DND-41 (cell line): ENCODE measurements at regions not wholly inside any gene's neighbourhood (a gene's known extent, or its start where the extent isn't known, plus 50 kb on each side); places are given as distances from the start of the nearest gene placed in this dataset.

Experiments
- EZH2 ChIP-seq: IDR thresholded peaks from 3 replicates; pipeline ENCODE4 v1.6.1; 2012; ENCODE audit warnings: borderline replicate concordance, low read depth, mild to moderate bottlenecking, moderate library complexity, low read length, inconsistent platforms; ENCODE audit not compliant: severe bottlenecking
- TF ChIP-seq, protein P1 (sequence below): IDR thresholded peaks from 2 replicates; pipeline ENCODE4 v1.5.1; 2012; ENCODE audit warnings: borderline replicate concordance, low read length, moderate library complexity, mild to moderate bottlenecking; ENCODE audit not compliant: poor library complexity, severe bottlenecking; ENCODE audit errors: extremely low read depth

GRCh38 chr1:55326496-55327243, 111.5 kb upstream of the USP24 start:
- TF ChIP-seq, protein P1, sequence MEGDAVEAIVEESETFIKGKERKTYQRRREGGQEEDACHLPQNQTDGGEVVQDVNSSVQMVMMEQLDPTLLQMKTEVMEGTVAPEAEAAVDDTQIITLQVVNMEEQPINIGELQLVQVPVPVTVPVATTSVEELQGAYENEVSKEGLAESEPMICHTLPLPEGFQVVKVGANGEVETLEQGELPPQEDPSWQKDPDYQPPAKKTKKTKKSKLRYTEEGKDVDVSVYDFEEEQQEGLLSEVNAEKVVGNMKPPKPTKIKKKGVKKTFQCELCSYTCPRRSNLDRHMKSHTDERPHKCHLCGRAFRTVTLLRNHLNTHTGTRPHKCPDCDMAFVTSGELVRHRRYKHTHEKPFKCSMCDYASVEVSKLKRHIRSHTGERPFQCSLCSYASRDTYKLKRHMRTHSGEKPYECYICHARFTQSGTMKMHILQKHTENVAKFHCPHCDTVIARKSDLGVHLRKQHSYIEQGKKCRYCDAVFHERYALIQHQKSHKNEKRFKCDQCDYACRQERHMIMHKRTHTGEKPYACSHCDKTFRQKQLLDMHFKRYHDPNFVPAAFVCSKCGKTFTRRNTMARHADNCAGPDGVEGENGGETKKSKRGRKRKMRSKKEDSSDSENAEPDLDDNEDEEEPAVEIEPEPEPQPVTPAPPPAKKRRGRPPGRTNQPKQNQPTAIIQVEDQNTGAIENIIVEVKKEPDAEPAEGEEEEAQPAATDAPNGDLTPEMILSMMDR = no peak
- TF ChIP-seq EZH2 = no peak
